ENCODE measurements at regions not wholly inside any gene's neighbourhood (a gene's known extent, or its start where the extent isn't known, plus 50 kb on each side); places are given as distances from the start of the nearest gene placed in this dataset.
"Not testable (repeated sequence)": the region's sequence is repeated elsewhere in the genome, so short reads cannot be mapped to it uniquely, and the experiment has no call there.

GRCh38 chr16:17560548-17560947, 89.8 kb upstream of the XYLT1 start:
- DNase-seq (no peak), ATAC-seq (no peak)

GRCh38 chr16:17559394-17559793, 88.6 kb upstream of the XYLT1 start:
- intact Hi-C loops (cut with DNase I), result no loop called here
- no peak for ATAC-seq
- no peak for DNase-seq

More at GRCh38 chr16:17560548-17560947, 89.8 kb upstream of the XYLT1 start:
- intact Hi-C loops (cut with DNase I), result no loop called here

GRCh38 chr16:17557949-17558348, 87.2 kb upstream of the XYLT1 start:
- no peak for ATAC-seq
- intact Hi-C loops (cut with DNase I), result no loop called here
- no peak for DNase-seq

GRCh38 chr16:17557480-17557879, 86.7 kb upstream of the XYLT1 start:
- no peak for ATAC-seq
- DNase-seq, result no peak
- intact Hi-C loops (cut with DNase I), result no loop called here

- no peak for ATAC-seq
- intact Hi-C loops (cut with DNase I), result no loop called here
Observed at GRCh38 chr16:17556276-17557052, 85.7 kb upstream of the XYLT1 start.

GRCh38 chr16:17555176-17555575, 84.4 kb upstream of the XYLT1 start:
- ATAC-seq (no peak), DNase-seq (no peak)
- intact Hi-C loops (cut with DNase I), result no loop called here

More at GRCh38 chr16:17556276-17557052, 85.7 kb upstream of the XYLT1 start:
- no peak for DNase-seq

- ATAC-seq, result no peak
- no peak for DNase-seq
- intact Hi-C loops (cut with DNase I), result no loop called here
Observed at GRCh38 chr16:17552351-17552750, 81.6 kb upstream of the XYLT1 start.

- ATAC-seq; DNase-seq; intact Hi-C loops (cut with DNase I): not testable (repeated sequence)
Observed at GRCh38 chr16:17551682-17552081, 80.9 kb upstream of the XYLT1 start.

- DNase-seq (no peak), ATAC-seq (no peak)
- intact Hi-C loops (cut with DNase I), result no loop called here
Observed at GRCh38 chr16:17548825-17549224, 78.1 kb upstream of the XYLT1 start.

- no peak for ATAC-seq
- intact Hi-C loops (cut with DNase I), result no loop called here
- no peak for DNase-seq
Observed at GRCh38 chr16:17544785-17545184, 74.0 kb upstream of the XYLT1 start.

GRCh38 chr16:17544304-17544703, 73.5 kb upstream of the XYLT1 start:
- ATAC-seq (no peak), DNase-seq (no peak)
- intact Hi-C loops (cut with DNase I), result no loop called here

- intact Hi-C loops (cut with DNase I), result no loop called here
- no peak for DNase-seq
- ATAC-seq, result no peak
Observed at GRCh38 chr16:17543073-17543472, 72.3 kb upstream of the XYLT1 start.

GRCh38 chr16:17541324-17541723, 70.6 kb upstream of the XYLT1 start:
- no peak for DNase-seq
- intact Hi-C loops (cut with DNase I), result no loop called here

GRCh38 chr16:17538927-17539326, 68.2 kb upstream of the XYLT1 start:
- no peak for ATAC-seq
- intact Hi-C loops (cut with DNase I), result no loop called here

More at GRCh38 chr16:17541324-17541723, 70.6 kb upstream of the XYLT1 start:
- ATAC-seq, result no peak

GRCh38 chr16:17532338-17532995, 61.7 kb upstream of the XYLT1 start:
- ATAC-seq, result no peak
- no peak for DNase-seq
- intact Hi-C loops (cut with DNase I), result no loop called here

More at GRCh38 chr16:17538927-17539326, 68.2 kb upstream of the XYLT1 start:
- no peak for DNase-seq

GRCh38 chr16:17529982-17530760, 59.4 kb upstream of the XYLT1 start:
- intact Hi-C loops (cut with DNase I), result no loop called here
- no peak for ATAC-seq
- DNase-seq, result no peak

GRCh38 chr16:17526956-17527937, 56.5 kb upstream of the XYLT1 start:
- no peak for ATAC-seq
- intact Hi-C loops (cut with DNase I), result no loop called here
- no peak for DNase-seq

- DNase-seq, result no peak
- no peak for ATAC-seq
- intact Hi-C loops (cut with DNase I), result no loop called here
Observed at GRCh38 chr16:17524656-17525055, 53.9 kb upstream of the XYLT1 start.

GRCh38 chr16:17520561-17520960, 49.8 kb upstream of the XYLT1 start:
- no peak for ATAC-seq
- intact Hi-C loops (cut with DNase I), result no loop called here
- no peak for DNase-seq

Data from left cardiac atrium (tissue), 4 donors.